K562 (cell line): ENCODE measurements at regions not wholly inside any gene's neighbourhood (a gene's known extent, or its start where the extent isn't known, plus 50 kb on each side); places are given as distances from the start of the nearest gene placed in this dataset.

Experiments used
- ATAC-seq: fragments of 200-7000 bp; cut with Tn5 transposase; 3 replicates; pipeline ENCODE4 v1.9.1; 2020; ENCODE audit warnings: moderate library complexity
- BruUV-seq: library from RNA; stranded (reverse); fragments of 400-500 nt; replicated peaks from 2 replicates; lab custom pipeline; 2021; lab: Mats Ljungman, UMichigan
- CTCF ChIA-PET: fragments of 300-600 bp; formaldehyde crosslinking; extraction: SDS; loops from one replicate; lab custom pipeline; 2021; ENCODE audit warnings: low intra/inter-chr PET ratio; lab: Yijun Ruan, JAX
- POLR2A ChIA-PET: fragments of 300-600, 350-650 bp; sonication (Branson Sonifier 250); formaldehyde crosslinking; extraction: SDS; loops from one replicate; lab custom pipeline; 2021; ENCODE audit warnings: antibody characterized with exemption, inconsistent platforms; lab: Yijun Ruan, JAX
- DNase-seq, 4 experiments: peaks; one replicate each; pipeline versions ENCODE4 v3.0.0 to v3.0.0-alpha.2; 2011 to 2018; ENCODE audit warnings: low spot score in 3 of 4, mixed read lengths in 3 of 4; ENCODE audit errors: extremely low read depth in 1 of 4
- FAIRE-seq: peaks from 2 replicates; lab custom pipeline; 2011; peaks lifted over from hg19 to GRCh38; lab: Jason Lieb, UNC
- H2AFZ ChIP-seq: 2 replicates; pipeline ENCODE4 v1.6.0; 2011; ENCODE audit warnings: low read depth, low read length, control low read depth, inconsistent platforms
- H3K27ac ChIP-seq: fragments of 200-600 bp; 3 replicates; pipeline ENCODE4 v1.8.0; 2011; ENCODE audit warnings: low read depth, mild to moderate bottlenecking, control low read depth, inconsistent platforms, low read length, moderate library complexity, mixed read lengths; ENCODE audit errors: extremely low read depth
- H3K27me3 ChIP-seq, 2 experiments: fragments of 300-600 bp in 1 of 2; 2 replicates in 1 of 2; 3 replicates in 1 of 2; pipeline versions ENCODE4 v1.6.0 to v1.8.0; 2011; ENCODE audit warnings: inconsistent platforms in 2 of 2, low read length in 2 of 2, mild to moderate bottlenecking in 1 of 2, mixed read lengths in 1 of 2, moderate library complexity in 1 of 2; ENCODE audit not compliant: control insufficient read depth in 2 of 2, insufficient read depth in 2 of 2
- H3K36me3 ChIP-seq: fragments of 300-600 bp; 3 replicates; pipeline ENCODE4 v1.8.0; 2011; ENCODE audit warnings: mild to moderate bottlenecking, low read length, inconsistent platforms; ENCODE audit not compliant: control insufficient read depth, insufficient read depth
- H3K4me1 ChIP-seq, 2 experiments: fragments of 200-600 bp in 1 of 2; replicated peaks in 1 of 2; 2 replicates in 1 of 2; 3 replicates in 1 of 2; pipeline versions ENCODE4 v1.5.1 to v1.8.0; 2011; ENCODE audit warnings: inconsistent platforms in 2 of 2, low read length in 2 of 2, mild to moderate bottlenecking in 1 of 2, mixed read lengths in 1 of 2, moderate library complexity in 1 of 2; ENCODE audit not compliant: control insufficient read depth in 2 of 2, insufficient read depth in 2 of 2
- H3K4me2 ChIP-seq: 2 replicates; pipeline ENCODE4 v1.6.1; 2011; ENCODE audit warnings: low read length, control low read depth, inconsistent platforms, mixed read lengths; ENCODE audit not compliant: insufficient read depth
- H3K4me3 ChIP-seq: fragments of 200-600 bp; sonication (generic), shearing (Covaris generic); 2 replicates; pipeline ENCODE4 v1.5.1; 2016; ENCODE audit warnings: control low read depth, inconsistent platforms
- H3K79me2 ChIP-seq: fragments of 200-600 bp; 3 replicates; pipeline ENCODE4 v1.8.0; 2011; ENCODE audit warnings: low read length, inconsistent platforms; ENCODE audit not compliant: control insufficient read depth, insufficient read depth
- H3K9ac ChIP-seq, 2 experiments: 2 replicates each; pipeline versions ENCODE4 v1.6.0 to v1.6.1; 2011; ENCODE audit warnings: low read depth in 2 of 2, low read length in 2 of 2, control low read depth in 1 of 2, inconsistent platforms in 1 of 2, mild to moderate bottlenecking in 1 of 2, mixed read lengths in 1 of 2; ENCODE audit not compliant: insufficient read depth in 1 of 2
- H3K9me1 ChIP-seq: one replicate; pipeline ENCODE4 v1.6.0; 2011; ENCODE audit warnings: inconsistent platforms, mild to moderate bottlenecking, low read length, moderate library complexity; ENCODE audit not compliant: control insufficient read depth, insufficient read depth
- H3K9me3 ChIP-seq: replicated peaks from 2 replicates; pipeline ENCODE4 v1.5.1; 2011; ENCODE audit warnings: low read depth, low read length, inconsistent platforms; ENCODE audit not compliant: control insufficient read depth, insufficient read depth
- H4K20me1 ChIP-seq: replicated peaks from 2 replicates; pipeline ENCODE4 v1.6.1; 2011; ENCODE audit warnings: low read length, inconsistent platforms, mixed read lengths; ENCODE audit not compliant: control insufficient read depth, insufficient read depth
- ARID1B ChIP-seq: fragments of 450-650 bp; IDR thresholded peaks from 2 replicates; pipeline ENCODE4 v1.6.1; 2016; ENCODE audit warnings: antibody characterized with exemption, mild to moderate bottlenecking, inconsistent platforms
- ATF7 ChIP-seq: fragments of 450-650 bp; IDR thresholded peaks from 2 replicates; pipeline ENCODE4 v1.7.1; 2014; ENCODE audit warnings: mild to moderate bottlenecking, moderate library complexity
- CBFA2T2 ChIP-seq: fragments of 450-650 bp; conservative IDR thresholded peaks from 2 replicates; pipeline ENCODE4 v1.6.1; 2017; ENCODE audit warnings: mild to moderate bottlenecking
- CBFA2T3 ChIP-seq: fragments of 450-650 bp; IDR thresholded peaks from 2 replicates; pipeline ENCODE4 v1.6.1; 2017
- GTF2A2 ChIP-seq: IDR thresholded peaks from 2 replicates; pipeline ENCODE4 v1.6.1; 2016; ENCODE audit warnings: mild to moderate bottlenecking, missing genetic modification characterization, missing compliant biosample characterization
- MCM2 ChIP-seq: fragments of 450-650 bp; IDR thresholded peaks from 2 replicates; pipeline ENCODE4 v1.6.1; 2017; ENCODE audit warnings: low read depth, mild to moderate bottlenecking
- MIER1 ChIP-seq: fragments of 450-650 bp; IDR thresholded peaks from 2 replicates; pipeline ENCODE4 v1.6.1; 2016; ENCODE audit warnings: antibody characterized with exemption, mild to moderate bottlenecking, low read depth
- TAL1 ChIP-seq: fragments of 450-650 bp; IDR thresholded peaks from 2 replicates; pipeline ENCODE4 v1.6.1; 2016; ENCODE audit warnings: mild to moderate bottlenecking
- TEAD4 ChIP-seq, 2 experiments: sonication (generic) in 1 of 2; formaldehyde crosslinking in 1 of 2; IDR thresholded peaks; 2 replicates each; pipeline versions ENCODE4 v1.6.1 to v1.8.0; 2012 to 2022; ENCODE audit warnings: borderline replicate concordance in 1 of 2, inconsistent platforms in 1 of 2, low read length in 1 of 2, mild to moderate bottlenecking in 1 of 2, missing genetic modification reagents in 1 of 2
- ZNF316 ChIP-seq: fragments of 450-650 bp; IDR thresholded peaks from 2 replicates; pipeline ENCODE4 v1.6.1; 2016
- WGBS: fragments of 100-300 bp; shearing (Covaris generic); methylation state at CpG from one replicate; pipeline ENCODE4 v1.1.6; 2016; ENCODE audit warnings: low coverage, mixed read lengths; ENCODE audit not compliant: insufficient coverage; ENCODE audit errors: missing lambda C conversion rate; 5-methylcytosine and 5-hydroxymethylcytosine counted together
- in situ Hi-C: fragments of 300-500 bp; cut with MboI; formaldehyde crosslinking; loops from 4 replicates; pipeline ENCODE4 v1.15.0; 2018; ENCODE audit warnings: inconsistent platforms, mixed read lengths
- intact Hi-C: fragments of 100-400 bp; cut with micrococcal nuclease; formaldehyde crosslinking; loops from 2 replicates; pipeline ENCODE4 v1.14.2; 2022
- TF ChIP-seq, protein P1 (sequence below): fragments of 450-650 bp; IDR thresholded peaks from 2 replicates; pipeline ENCODE4 v1.6.1; 2016; ENCODE audit warnings: low read depth
- TF ChIP-seq, protein P2 (sequence below): fragments of 200-800 bp; sonication (Bioruptor generic); IDR thresholded peaks from 2 replicates; pipeline ENCODE4 v1.6.1; 2017; ENCODE audit warnings: missing genetic modification characterization, missing compliant biosample characterization
- TF ChIP-seq, protein P3 (sequence below), 2 experiments: fragments of 450-650 bp; IDR thresholded peaks; 2 replicates each; pipeline ENCODE4 v1.6.1; 2016

DNA sequence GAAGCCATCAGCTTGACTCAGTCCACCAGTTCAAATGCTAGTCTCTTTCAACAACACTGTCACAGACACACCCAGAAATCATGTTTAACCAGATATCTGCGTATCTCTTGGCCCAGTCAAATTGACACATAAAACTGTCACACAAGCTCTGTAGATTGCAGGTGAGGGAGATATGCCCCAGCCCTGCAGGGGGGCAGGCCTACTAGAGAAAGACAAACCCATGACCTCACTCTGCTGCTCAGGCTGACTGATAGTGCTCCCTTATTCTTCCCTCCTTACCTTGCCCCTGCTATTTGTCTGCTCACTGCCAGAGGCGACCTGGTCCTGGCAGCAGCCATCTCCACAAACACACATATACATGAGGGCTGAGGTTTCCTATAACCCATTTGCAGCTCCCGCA lies 351.3 kb downstream of the DRD1 start:
- WGBS: 4% methylated on average over 3 of the region's 3 CpGs
- TF ChIP-seq, protein P1, sequence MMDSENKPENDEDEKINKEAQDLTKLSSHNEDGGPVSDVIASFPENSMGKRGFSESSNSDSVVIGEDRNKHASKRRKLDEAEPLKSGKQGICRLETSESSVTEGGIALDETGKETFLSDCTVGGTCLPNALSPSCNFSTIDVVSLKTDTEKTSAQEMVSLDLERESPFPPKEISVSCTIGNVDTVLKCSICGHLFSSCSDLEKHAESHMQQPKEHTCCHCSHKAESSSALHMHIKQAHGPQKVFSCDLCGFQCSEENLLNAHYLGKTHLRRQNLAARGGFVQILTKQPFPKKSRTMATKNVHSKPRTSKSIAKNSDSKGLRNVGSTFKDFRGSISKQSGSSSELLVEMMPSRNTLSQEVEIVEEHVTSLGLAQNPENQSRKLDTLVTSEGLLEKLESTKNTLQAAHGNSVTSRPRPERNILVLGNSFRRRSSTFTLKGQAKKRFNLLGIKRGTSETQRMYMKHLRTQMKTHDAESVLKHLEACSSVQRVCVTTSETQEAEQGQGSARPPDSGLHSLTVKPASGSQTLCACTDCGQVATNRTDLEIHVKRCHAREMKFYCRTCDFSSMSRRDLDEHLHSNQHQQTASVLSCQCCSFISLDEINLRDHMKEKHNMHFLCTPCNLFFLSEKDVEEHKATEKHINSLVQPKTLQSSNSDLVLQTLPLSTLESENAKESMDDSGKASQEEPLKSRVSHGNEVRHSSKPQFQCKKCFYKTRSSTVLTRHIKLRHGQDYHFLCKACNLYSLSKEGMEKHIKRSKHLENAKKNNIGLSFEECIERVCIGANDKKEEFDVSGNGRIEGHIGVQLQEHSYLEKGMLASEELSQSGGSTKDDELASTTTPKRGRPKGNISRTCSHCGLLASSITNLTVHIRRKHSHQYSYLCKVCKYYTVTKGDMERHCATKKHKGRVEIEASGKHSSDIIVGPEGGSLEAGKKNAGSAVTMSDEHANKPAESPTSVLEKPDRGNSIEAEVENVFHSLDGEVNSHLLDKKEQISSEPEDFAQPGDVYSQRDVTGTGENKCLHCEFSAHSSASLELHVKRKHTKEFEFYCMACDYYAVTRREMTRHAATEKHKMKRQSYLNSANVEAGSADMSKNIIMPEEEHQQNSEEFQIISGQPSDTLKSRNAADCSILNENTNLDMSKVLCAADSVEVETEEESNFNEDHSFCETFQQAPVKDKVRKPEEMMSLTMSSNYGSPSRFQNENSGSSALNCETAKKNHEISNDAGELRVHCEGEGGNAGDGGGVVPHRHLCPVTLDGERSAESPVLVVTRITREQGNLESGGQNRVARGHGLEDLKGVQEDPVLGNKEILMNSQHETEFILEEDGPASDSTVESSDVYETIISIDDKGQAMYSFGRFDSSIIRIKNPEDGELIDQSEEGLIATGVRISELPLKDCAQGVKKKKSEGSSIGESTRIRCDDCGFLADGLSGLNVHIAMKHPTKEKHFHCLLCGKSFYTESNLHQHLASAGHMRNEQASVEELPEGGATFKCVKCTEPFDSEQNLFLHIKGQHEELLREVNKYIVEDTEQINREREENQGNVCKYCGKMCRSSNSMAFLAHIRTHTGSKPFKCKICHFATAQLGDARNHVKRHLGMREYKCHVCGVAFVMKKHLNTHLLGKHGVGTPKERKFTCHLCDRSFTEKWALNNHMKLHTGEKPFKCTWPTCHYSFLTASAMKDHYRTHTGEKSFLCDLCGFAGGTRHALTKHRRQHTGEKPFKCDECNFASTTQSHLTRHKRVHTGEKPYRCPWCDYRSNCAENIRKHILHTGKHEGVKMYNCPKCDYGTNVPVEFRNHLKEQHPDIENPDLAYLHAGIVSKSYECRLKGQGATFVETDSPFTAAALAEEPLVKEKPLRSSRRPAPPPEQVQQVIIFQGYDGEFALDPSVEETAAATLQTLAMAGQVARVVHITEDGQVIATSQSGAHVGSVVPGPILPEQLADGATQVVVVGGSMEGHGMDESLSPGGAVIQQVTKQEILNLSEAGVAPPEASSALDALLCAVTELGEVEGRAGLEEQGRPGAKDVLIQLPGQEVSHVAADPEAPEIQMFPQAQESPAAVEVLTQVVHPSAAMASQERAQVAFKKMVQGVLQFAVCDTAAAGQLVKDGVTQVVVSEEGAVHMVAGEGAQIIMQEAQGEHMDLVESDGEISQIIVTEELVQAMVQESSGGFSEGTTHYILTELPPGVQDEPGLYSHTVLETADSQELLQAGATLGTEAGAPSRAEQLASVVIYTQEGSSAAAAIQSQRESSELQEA: no peak
- no peak for TF ChIP-seq MIER1
- peak; percentile 57 for TF ChIP-seq CBFA2T3
- no peak for TF ChIP-seq ZNF316
- TF ChIP-seq, protein P2, sequence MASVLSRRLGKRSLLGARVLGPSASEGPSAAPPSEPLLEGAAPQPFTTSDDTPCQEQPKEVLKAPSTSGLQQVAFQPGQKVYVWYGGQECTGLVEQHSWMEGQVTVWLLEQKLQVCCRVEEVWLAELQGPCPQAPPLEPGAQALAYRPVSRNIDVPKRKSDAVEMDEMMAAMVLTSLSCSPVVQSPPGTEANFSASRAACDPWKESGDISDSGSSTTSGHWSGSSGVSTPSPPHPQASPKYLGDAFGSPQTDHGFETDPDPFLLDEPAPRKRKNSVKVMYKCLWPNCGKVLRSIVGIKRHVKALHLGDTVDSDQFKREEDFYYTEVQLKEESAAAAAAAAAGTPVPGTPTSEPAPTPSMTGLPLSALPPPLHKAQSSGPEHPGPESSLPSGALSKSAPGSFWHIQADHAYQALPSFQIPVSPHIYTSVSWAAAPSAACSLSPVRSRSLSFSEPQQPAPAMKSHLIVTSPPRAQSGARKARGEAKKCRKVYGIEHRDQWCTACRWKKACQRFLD (CRISPR knock-in tag): no peak
- peak; percentile 32; the same call in 1 of the 2 replicates for TF ChIP-seq ATF7
- peak; percentile 47 for TF ChIP-seq TEAD4 (IDR thresholded peaks at IDR 0.05; ENCODE audit: low read length)
- no peak for TF ChIP-seq TEAD4 (CRISPR knock-in tag; IDR thresholded peaks at IDR 0.05; ENCODE audit: borderline replicate concordance)
- TF ChIP-seq, protein P3, sequence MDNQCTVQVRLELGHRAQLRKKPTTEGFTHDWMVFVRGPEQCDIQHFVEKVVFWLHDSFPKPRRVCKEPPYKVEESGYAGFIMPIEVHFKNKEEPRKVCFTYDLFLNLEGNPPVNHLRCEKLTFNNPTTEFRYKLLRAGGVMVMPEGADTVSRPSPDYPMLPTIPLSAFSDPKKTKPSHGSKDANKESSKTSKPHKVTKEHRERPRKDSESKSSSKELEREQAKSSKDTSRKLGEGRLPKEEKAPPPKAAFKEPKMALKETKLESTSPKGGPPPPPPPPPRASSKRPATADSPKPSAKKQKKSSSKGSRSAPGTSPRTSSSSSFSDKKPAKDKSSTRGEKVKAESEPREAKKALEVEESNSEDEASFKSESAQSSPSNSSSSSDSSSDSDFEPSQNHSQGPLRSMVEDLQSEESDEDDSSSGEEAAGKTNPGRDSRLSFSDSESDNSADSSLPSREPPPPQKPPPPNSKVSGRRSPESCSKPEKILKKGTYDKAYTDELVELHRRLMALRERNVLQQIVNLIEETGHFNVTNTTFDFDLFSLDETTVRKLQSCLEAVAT (IDR thresholded peaks at IDR 0.05): no peak
- no peak for TF ChIP-seq MCM2
- TF ChIP-seq GTF2A2: no peak
- TF ChIP-seq ARID1B: peak; percentile 33
- peak; percentile 50 for TF ChIP-seq TAL1
- TF ChIP-seq CBFA2T2: peak; percentile 36

More for the DNA sequence above, 351.3 kb downstream of the DRD1 start:
- no peaks in the 10 kb centered on the region for H3K9me1 ChIP-seq
- no peaks in the 10 kb centered on the region; the same call in 1 of the 2 replicates for H4K20me1 ChIP-seq
- CTCF ChIA-PET: no interaction called here
- no TSS peak for BruUV-seq
- H2AFZ ChIP-seq: no peak overlapping the region
- in situ Hi-C loops (no loop called here), intact Hi-C loops (no loop called here)
- H3K36me3 ChIP-seq: no peaks in the 10 kb centered on the region
- peak in 1 of 4 experiments; percentile 14 for DNase-seq
- POLR2A ChIA-PET: no interaction called here
- peak; percentile 76 for ATAC-seq
- H3K4me1 ChIP-seq: no peaks in the 10 kb centered on the region; a peak in 1 of 5 replicates
- no peak overlapping the region for H3K27ac ChIP-seq
- FAIRE-seq: no peak
- H3K9me3 ChIP-seq: no peaks in the 10 kb centered on the region
- H3K4me3 ChIP-seq: no peak overlapping the region
- H3K27me3 ChIP-seq: no peaks in the 10 kb centered on the region; a peak in 1 of 5 replicates
- no peak overlapping the region for H3K9ac ChIP-seq
- H3K4me2 ChIP-seq: no peak overlapping the region
- no peaks in the 10 kb centered on the region for H3K79me2 ChIP-seq
